ENCODE measurements at regions not wholly inside any gene's neighbourhood (a gene's known extent, or its start where the extent isn't known, plus 50 kb on each side); places are given as distances from the start of the nearest gene placed in this dataset.

GRCh38 chr6:168157272-168158212 is 78.5 kb upstream of the FRMD1 start:
- peak; percentile 69 for DNase-seq (ENCODE audit: low read depth)

GRCh38 chr6:168156742-168157265 is 77.8 kb upstream of the FRMD1 start:
- no peak for DNase-seq (ENCODE audit: low read depth)

- no peak for DNase-seq (ENCODE audit: low read depth)
Observed at GRCh38 chr6:168155821-168156741, 77.1 kb upstream of the FRMD1 start.

- peak; percentile 38 for DNase-seq (ENCODE audit: low read depth)
Observed at GRCh38 chr6:168155193-168155592, 76.2 kb upstream of the FRMD1 start.

GRCh38 chr6:168154263-168154917 is 75.4 kb upstream of the FRMD1 start:
- no peak for DNase-seq (ENCODE audit: low read depth)

GRCh38 chr6:168153553-168153952 is 74.5 kb upstream of the FRMD1 start:
- DNase-seq (ENCODE audit: low read depth) = no peak

GRCh38 chr6:168152980-168153379 is 74.0 kb upstream of the FRMD1 start:
- DNase-seq (ENCODE audit: low read depth) = no peak

GRCh38 chr6:168152306-168152963 is 73.4 kb upstream of the FRMD1 start:
- no peak for DNase-seq (ENCODE audit: low read depth)

- DNase-seq (ENCODE audit: low read depth) = no peak
Observed at GRCh38 chr6:168150551-168151320, 71.7 kb upstream of the FRMD1 start.

- no peak for DNase-seq (ENCODE audit: low read depth)
Observed at GRCh38 chr6:168149015-168149414, 70.0 kb upstream of the FRMD1 start.

- DNase-seq (ENCODE audit: low read depth) = no peak
Observed at GRCh38 chr6:168148231-168148849, 69.3 kb upstream of the FRMD1 start.

- no peak for DNase-seq (ENCODE audit: low read depth)
Observed at GRCh38 chr6:168147205-168147738, 68.3 kb upstream of the FRMD1 start.

- no peak for DNase-seq (ENCODE audit: low read depth)
Observed at GRCh38 chr6:168145747-168146596, 67.0 kb upstream of the FRMD1 start.

- no peak for DNase-seq (ENCODE audit: low read depth)
Observed at GRCh38 chr6:168139121-168139520, 60.1 kb upstream of the FRMD1 start.

GRCh38 chr6:168138436-168138835 is 59.4 kb upstream of the FRMD1 start:
- DNase-seq (ENCODE audit: low read depth) = no peak

GRCh38 chr6:168137024-168137423 is 58.0 kb upstream of the FRMD1 start:
- no peak for DNase-seq (ENCODE audit: low read depth)

- no peak for DNase-seq (ENCODE audit: low read depth)
Observed at GRCh38 chr6:168136622-168137021, 57.6 kb upstream of the FRMD1 start.

- DNase-seq (ENCODE audit: low read depth) = no peak
Observed at GRCh38 chr6:168136001-168136400, 57.0 kb upstream of the FRMD1 start.
